GM21423 (cell line): ENCODE measurements at regions not wholly inside any gene's neighbourhood (a gene's known extent, or its start where the extent isn't known, plus 50 kb on each side); places are given as distances from the start of the nearest gene placed in this dataset.
"Not testable (repeated sequence)": the region's sequence is repeated elsewhere in the genome, so short reads cannot be mapped to it uniquely, and the experiment has no call there.

Experiments
- ATAC-seq: cut with Tn5 transposase; IDR thresholded peaks from one replicate; pipeline ENCODE4 v1.9.1; 2021; ENCODE audit warnings: mild to moderate bottlenecking, moderate library complexity; ENCODE audit not compliant: unreplicated experiment

- ATAC-seq: no peak
These were observed 55.6 kb upstream of the ABCD3 start for GRCh38 chr1:94362466-94363058.

GRCh38 chr1:94358630-94359599 is 59.3 kb upstream of the ABCD3 start:
- no peak for ATAC-seq

GRCh38 chr1:94357661-94358060 is 60.5 kb upstream of the ABCD3 start:
- ATAC-seq: no peak

DNA sequence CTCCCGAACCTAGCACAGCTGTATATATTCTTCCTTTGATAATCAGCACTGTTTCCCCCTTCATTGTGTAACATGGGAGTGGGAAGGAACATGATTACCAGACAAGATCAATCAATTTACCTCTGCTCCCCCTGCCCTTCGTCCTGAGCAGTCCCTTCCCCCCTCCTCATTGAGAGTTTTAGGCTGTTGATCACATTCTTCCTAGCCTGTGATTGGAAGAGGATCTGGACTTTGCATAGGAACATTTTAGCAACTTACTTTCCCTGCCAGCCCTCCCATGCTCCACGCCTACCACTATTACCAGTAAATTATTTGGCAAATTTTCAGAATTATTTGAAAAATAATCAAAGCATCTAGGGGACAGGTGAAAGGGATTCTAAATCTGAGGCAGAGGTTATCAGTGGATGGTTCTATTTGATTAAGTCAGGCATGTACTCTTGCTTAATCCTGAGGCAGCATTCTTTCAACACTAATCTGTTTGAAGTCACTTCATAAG is 62.7 kb upstream of the ABCD3 start:
- ATAC-seq: no peak

DNA sequence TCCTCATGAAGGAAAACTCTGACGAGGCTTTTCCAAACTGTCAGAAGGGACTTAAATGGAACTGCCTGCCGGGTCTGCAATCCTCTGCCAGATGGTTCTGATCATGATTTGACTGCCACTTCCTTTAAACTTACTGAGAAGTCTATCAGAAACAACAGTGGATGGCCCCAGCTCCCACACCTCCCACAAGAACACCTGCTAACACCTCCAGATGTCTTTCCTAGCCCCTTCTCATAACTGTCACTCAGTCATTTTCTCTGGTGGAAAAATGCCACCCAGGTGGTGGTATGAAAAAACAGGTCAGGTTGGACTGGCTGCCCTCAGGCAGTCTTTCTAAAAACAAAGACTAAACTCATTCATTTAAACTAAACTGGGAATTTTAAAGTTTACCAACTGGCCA is 66.7 kb upstream of the ABCD3 start:
- no peak for ATAC-seq

DNA sequence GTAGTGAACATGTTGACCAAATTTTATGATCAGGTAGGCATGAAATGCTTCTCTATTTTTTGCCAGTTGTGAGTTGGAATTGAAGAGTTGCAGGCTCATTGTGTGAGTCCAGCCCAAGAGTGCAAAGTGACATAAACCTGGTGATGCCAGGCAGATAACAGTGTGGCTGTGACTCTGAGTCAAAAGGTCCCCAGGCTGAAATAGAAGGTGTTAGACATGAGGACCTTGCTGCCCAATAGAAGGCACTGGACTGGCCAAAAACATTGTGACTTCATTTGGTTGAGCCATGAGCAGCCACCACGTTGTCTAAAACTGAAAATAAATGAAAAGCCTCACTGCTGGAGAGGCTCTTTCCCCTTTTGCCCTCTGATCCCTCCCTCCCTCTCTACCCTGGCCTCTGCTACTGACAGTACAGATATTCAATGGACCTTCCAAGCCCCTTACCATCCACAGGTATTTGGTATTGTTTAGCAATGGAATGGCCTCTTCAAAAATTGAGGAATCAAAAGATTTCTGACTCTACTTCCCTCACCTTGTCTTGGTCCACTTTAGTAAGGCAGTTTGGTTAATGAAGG is 67.8 kb upstream of the ABCD3 start:
- no peak for ATAC-seq

DNA sequence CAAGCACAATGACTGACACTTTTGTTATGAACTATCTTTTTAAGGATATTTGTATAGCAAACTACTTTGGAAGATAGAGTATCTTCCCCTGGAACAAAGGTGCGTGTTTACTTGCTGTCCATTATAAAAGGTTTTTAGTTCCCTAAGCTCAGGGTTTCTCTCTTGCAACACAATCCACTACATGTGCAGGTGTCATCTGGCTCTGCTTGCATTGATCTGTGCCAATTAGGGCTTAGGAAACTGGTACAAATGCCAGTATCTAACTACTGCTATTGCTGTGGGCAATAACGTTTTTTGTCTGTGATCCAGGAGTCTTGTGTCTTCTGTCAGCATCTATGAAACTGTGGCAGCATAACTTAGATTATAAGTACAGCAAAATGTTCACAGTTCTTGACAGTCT is 68.3 kb upstream of the ABCD3 start:
- no peak for ATAC-seq

DNA sequence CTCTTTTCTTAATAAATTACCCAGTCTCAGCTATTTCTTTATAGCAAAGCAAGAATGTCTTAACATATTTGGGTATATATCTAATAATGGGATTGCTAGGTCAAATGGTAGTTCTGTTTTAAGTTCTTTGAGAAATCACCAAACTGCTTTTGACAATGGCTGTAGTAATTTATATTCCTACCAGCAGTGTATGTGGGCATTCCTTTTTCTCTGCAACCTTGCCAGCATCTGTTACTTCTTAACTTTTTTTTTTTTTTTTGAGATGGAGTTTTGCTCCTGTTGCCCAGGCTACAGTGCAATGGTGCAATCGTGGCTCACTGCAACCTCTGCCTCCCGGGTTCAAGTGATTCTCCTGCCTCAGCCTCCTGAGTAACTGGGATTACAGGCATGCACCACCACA is 69.8 kb upstream of the ABCD3 start:
- ATAC-seq: not testable (repeated sequence)

GRCh38 chr1:94345148-94345721 is 73.0 kb upstream of the ABCD3 start:
- no peak for ATAC-seq

DNA sequence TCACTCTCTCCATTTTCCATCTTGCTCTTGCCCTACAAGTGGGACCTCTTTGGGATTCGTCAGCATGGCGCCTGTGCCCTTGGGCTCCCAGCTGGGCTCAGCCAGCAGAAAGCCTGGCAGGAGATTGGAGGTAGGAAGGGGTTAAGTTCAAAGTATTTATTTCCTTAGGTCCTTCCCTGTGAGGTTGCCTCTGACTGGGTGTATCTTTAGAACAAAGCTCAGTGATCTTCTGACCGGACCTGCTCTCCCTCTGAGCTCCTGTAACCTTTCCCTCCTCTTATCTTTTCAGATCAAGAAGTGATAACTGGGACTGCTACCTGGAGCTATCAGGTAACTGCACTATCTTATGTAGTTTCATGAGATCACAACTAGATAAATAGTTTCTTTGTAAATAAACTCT is 75.8 kb upstream of the ABCD3 start:
- ATAC-seq: no peak

DNA sequence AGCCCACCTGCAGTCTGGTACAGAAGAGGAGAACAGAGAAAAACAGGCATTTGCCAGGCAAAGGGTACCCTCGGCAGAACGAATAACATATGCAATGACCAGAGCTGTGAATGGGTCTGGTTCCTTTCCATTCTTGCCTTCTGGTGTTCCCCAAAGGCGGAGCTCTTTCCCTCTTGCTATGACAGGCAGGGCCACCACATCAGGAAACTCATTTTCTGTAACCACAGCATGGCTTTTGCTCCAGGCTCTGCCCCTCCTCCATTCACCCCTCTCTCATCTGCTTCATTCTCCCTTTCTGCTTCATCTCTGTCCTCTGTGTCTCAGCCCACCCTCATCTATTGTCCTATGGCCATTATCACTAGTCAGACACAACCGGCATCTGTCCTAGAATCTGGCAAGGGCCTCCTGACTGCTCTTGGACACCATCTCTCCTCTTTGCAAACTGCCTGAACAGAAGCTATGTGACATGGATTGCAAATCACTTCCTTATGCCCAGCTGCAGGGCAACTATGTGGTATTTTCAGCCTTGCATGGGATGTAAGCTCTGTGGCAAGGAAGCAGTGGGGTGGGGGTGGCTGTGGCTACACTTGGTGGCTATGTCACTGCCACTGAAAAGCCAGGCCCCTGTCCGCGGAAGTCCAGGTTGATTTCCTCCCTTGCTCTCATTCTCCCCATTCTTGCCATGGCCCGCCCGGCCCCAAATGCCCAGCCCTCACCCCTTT is 78.8 kb upstream of the ABCD3 start:
- no peak for ATAC-seq

- no peak for ATAC-seq
These were observed 81.2 kb upstream of the ABCD3 start for GRCh38 chr1:94336991-94337390.

DNA sequence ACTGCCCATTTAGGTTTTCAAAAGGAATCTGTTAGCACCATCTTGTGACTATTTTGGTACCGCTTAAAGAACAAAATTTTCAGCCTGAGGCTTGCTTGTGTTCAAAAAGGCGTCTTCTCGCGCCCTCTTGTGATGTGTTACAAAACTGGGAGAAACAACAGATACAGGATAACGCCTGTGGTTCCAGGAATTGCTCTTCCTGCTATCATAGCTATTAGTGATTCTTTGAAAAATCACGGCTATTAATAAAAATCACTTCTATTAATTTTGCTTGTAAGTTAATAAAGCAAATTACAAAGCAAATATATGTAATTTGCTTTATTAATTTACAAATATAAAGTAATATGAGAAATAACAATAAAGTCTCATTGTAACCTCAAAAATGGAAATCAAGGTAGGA is 82.2 kb upstream of the ABCD3 start:
- ATAC-seq: peak; percentile 45

DNA sequence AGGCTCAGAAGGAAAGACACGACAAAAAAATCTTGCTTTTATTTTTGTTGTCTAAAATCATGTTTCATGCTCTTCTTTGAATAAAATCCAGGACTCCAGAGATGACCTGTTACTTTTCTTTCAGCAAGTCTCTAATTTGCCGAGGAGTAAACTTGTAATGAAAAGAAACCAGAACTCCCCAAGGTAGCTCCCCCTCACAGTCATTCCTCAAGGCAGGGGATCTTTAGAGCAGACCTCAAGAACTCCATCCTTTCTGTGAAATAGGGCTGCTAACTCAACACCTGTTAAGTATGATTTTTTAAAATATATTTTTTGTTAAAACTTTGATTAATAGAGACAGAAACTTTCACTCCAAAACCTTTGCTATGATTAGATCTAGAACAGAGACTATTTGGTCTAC is 82.7 kb upstream of the ABCD3 start:
- ATAC-seq: no peak

GRCh38 chr1:94334764-94335163 is 83.4 kb upstream of the ABCD3 start:
- ATAC-seq: no peak

DNA sequence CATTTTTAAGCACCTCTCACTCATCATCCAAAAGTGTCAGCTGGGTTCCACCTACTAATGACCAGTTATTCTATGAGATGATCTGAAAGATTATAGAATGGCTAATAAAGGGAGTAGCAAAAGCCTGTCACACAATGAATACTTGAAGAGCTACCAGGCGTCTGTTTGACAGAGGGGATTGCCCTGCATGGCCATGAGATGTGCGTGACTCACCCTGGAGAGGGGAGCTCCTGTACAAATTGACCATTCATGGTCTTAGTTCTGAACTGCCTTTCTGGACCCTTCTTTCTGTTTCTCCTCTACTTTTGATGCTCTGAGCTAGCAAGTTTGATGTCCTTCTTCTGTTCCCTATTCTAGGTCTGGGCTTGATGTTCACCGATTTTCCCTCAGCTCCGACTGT is 85.2 kb upstream of the ABCD3 start:
- peak; percentile 45 for ATAC-seq

GRCh38 chr1:94332516-94332915 is 85.7 kb upstream of the ABCD3 start:
- ATAC-seq: no peak

- no peak for ATAC-seq
These were observed 88.2 kb upstream of the ABCD3 start for GRCh38 chr1:94329986-94330385.

GRCh38 chr1:94329276-94329675 is 88.9 kb upstream of the ABCD3 start:
- ATAC-seq: no peak

DNA sequence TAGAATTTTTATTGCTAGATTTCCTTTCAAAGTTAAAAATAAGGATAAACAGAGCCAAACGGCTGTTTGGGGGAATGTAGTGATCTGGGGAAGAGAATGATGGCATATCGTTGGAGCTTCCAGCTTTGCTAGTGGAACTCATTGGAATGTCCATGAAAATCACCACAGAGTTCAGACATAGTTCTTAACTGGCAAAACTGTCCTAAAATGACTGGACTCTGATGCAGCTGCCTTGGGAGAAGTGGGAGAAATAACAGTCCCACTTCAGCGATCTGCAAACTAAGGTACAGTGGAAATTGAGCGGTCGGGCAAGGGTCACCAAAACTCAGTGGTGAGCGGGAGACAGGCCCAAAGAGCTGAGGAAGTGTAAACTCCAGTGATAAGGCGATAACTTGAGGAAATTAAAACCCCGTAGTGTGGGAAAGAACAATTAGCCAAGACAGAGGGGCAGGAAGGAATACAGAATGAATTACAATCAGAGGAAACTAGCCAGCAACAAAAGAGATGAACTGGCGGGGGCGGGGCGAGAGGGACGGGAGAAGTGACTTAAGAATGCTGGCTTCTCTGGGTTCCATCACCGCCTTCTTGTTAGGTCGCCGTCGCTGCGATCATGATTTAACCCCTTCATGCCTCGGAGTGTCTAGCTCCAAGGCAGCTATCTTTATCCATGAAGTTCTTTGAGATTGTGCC is 89.8 kb upstream of the ARHGAP29 start:
- no peak for ATAC-seq
